ENCODE measurements at regions not wholly inside any gene's neighbourhood (a gene's known extent, or its start where the extent isn't known, plus 50 kb on each side); places are given as distances from the start of the nearest gene placed in this dataset.

- no peak for DNase-seq
Measured at GRCh38 chr6:156510242-156510641, 266.9 kb upstream of the ARID1B start.

- DNase-seq: no peak
Measured at GRCh38 chr6:156509496-156509895, 267.7 kb upstream of the ARID1B start.

GRCh38 chr6:156508923-156509322 lies 268.3 kb upstream of the ARID1B start:
- DNase-seq: no peak

GRCh38 chr6:156508126-156508525 lies 269.1 kb upstream of the ARID1B start:
- no peak for DNase-seq

- DNase-seq: no peak
Measured at GRCh38 chr6:156507656-156508055, 269.5 kb upstream of the ARID1B start.

- DNase-seq: no peak
Measured at GRCh38 chr6:156507106-156507505, 270.1 kb upstream of the ARID1B start.

- no peak for DNase-seq
Measured at GRCh38 chr6:156502969-156503504, 274.1 kb upstream of the ARID1B start.

- DNase-seq: no peak
Measured at GRCh38 chr6:156497618-156498017, 279.6 kb upstream of the ARID1B start.

GRCh38 chr6:156487877-156488276 lies 289.3 kb upstream of the ARID1B start:
- DNase-seq: no peak

GRCh38 chr6:156485150-156485549 lies 292.0 kb upstream of the ARID1B start:
- no peak for DNase-seq

- DNase-seq: no peak
Measured at GRCh38 chr6:156474507-156475120, 302.6 kb upstream of the ARID1B start.

GRCh38 chr6:156471000-156471399 lies 306.2 kb upstream of the ARID1B start:
- DNase-seq: no peak

- no peak for DNase-seq
Measured at GRCh38 chr6:156464100-156464878, 312.9 kb upstream of the ARID1B start.

GRCh38 chr6:156461647-156462046 lies 315.5 kb upstream of the ARID1B start:
- no peak for DNase-seq

- DNase-seq: no peak
Measured at GRCh38 chr6:156457601-156458000, 319.6 kb upstream of the ARID1B start.

- no peak for DNase-seq
Measured at GRCh38 chr6:156455847-156456246, 321.3 kb upstream of the ARID1B start.

GRCh38 chr6:156454867-156455266 lies 322.3 kb upstream of the ARID1B start:
- DNase-seq: no peak

GRCh38 chr6:156451726-156452125 lies 325.5 kb upstream of the ARID1B start:
- no peak for DNase-seq

GRCh38 chr6:156451088-156451487 lies 326.1 kb upstream of the ARID1B start:
- DNase-seq: no peak

- no peak for DNase-seq
Measured at GRCh38 chr6:156450421-156450820, 326.8 kb upstream of the ARID1B start.

GRCh38 chr6:156449569-156449968 lies 327.6 kb upstream of the ARID1B start:
- no peak for DNase-seq

- DNase-seq: no peak
Measured at GRCh38 chr6:156449128-156449527, 328.1 kb upstream of the ARID1B start.

- DNase-seq: no peak
Measured at GRCh38 chr6:156448579-156448978, 328.6 kb upstream of the ARID1B start.

GRCh38 chr6:156440688-156441087 lies 336.5 kb upstream of the ARID1B start:
- no peak for DNase-seq
